ENCODE measurements at regions not wholly inside any gene's neighbourhood (a gene's known extent, or its start where the extent isn't known, plus 50 kb on each side); places are given as distances from the start of the nearest gene placed in this dataset.

DNA sequence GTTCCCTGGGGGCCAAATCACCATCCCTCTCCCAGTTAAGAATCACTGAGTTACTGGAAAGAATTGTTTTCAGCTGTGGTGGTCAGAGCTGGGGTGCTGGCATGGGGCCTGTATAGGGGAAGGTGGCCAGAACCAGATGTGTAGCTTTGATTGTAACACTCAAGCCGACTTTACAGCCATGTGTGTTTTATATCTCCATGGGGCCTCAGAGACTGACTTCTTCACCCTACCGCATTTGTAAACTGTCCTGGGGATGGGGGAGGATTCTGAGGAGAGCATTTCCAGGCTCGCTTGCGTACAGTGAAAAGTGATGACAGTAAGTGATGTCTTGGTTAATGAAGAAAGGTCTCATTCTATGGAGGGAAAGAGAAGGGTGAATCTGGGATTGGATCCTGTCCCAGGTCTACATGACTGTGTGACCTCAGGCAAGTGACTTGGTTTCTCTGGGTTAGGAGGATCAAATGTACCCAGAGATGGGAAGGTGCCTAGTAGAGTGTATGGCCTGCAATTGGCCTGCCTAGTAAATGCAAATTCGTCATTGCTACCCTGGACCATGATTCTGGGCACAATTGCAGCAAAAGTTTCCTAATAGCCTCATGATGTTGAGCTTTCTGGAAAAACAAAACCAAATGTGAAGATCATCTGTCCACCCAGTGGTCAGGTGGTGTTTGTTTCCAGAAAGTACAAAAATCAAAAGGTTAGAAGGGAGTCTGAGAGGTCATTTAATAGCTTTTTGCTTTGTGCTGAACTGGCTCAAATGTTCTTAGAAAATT lies 49.7 kb upstream of the RCC2 start:
- DNase-seq (ENCODE audit: low spot score) (peak; percentile 70), ATAC-seq (peak; percentile 85)
